ENCODE measurements at regions not wholly inside any gene's neighbourhood (a gene's known extent, or its start where the extent isn't known, plus 50 kb on each side); places are given as distances from the start of the nearest gene placed in this dataset.

DNA sequence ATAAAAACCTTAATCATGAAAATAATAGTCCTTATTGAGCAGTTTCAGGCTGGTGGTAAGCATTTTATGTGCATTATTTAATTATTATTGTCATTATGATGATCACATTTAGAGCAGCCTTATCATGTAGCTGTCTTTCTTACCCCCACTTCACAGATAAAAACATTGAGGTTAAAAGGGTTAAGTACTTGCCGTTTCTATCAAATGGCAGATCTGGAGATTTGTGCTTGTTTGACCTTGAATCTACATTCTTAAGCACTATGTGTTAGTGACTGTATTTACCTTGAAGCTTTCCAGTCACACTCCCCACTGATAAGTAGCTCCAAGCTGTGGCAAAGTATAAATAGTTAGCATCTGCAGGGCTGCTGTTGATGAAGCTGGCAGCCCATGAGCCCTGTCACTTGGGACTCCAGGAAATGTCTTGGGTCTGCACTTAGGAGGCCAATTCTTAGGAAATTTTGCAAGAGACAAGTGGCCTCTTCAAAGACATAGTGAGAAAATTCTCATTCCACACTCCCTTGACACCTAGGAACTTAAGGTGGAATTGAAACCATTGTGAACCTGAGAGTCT is 116.8 kb upstream of the AGR3 start:
- TF ChIP-seq, protein P1, sequence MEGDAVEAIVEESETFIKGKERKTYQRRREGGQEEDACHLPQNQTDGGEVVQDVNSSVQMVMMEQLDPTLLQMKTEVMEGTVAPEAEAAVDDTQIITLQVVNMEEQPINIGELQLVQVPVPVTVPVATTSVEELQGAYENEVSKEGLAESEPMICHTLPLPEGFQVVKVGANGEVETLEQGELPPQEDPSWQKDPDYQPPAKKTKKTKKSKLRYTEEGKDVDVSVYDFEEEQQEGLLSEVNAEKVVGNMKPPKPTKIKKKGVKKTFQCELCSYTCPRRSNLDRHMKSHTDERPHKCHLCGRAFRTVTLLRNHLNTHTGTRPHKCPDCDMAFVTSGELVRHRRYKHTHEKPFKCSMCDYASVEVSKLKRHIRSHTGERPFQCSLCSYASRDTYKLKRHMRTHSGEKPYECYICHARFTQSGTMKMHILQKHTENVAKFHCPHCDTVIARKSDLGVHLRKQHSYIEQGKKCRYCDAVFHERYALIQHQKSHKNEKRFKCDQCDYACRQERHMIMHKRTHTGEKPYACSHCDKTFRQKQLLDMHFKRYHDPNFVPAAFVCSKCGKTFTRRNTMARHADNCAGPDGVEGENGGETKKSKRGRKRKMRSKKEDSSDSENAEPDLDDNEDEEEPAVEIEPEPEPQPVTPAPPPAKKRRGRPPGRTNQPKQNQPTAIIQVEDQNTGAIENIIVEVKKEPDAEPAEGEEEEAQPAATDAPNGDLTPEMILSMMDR (IDR thresholded peaks at IDR 0.05) = no peak
- no peak for TF ChIP-seq POLR2A (IDR thresholded peaks at IDR 0.05)

Measured in uterus (tissue), 2 donors.